Fibroblast of villous mesenchyme (primary cell): ENCODE measurements at regions not wholly inside any gene's neighbourhood (a gene's known extent, or its start where the extent isn't known, plus 50 kb on each side); places are given as distances from the start of the nearest gene placed in this dataset.
"Not testable (repeated sequence)": the region's sequence is repeated elsewhere in the genome, so short reads cannot be mapped to it uniquely, and the experiment has no call there.

Experiments used
- DNase-seq: peaks from one replicate; pipeline ENCODE4 v3.0.0-alpha.2; 2010; ENCODE audit warnings: low read depth
- H3K4me3 ChIP-seq: 2 replicates; pipeline ENCODE4 v1.5.1; 2011; ENCODE audit warnings: low read depth, mild to moderate bottlenecking, low read length
- TF ChIP-seq, protein P1 (sequence below): IDR thresholded peaks from 2 replicates; pipeline ENCODE4 v1.5.1; 2012; ENCODE audit warnings: low read depth, mild to moderate bottlenecking, low read length; ENCODE audit not compliant: insufficient read depth

DNA sequence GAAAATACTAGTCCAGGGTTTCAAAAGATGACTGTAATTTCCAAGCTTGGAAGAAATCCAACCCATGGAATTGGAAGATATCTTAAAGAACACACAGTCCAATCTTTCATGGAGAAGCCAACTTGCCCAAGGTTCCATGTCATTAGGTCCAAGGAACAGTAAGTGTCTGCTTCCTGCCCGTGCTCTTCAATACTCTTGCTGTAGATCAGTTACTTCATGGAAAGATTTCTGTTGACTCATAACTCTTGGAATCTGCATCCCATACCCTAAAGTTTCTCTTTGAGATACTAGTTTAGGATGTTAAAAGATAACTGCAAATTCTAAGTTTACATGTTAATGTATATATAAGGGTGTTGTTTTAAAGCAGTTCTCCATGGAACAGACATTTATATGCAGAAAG is 127.9 kb upstream of the SLC13A1 start:
- no peak overlapping the region for H3K4me3 ChIP-seq
- no peak for DNase-seq
- TF ChIP-seq, protein P1, sequence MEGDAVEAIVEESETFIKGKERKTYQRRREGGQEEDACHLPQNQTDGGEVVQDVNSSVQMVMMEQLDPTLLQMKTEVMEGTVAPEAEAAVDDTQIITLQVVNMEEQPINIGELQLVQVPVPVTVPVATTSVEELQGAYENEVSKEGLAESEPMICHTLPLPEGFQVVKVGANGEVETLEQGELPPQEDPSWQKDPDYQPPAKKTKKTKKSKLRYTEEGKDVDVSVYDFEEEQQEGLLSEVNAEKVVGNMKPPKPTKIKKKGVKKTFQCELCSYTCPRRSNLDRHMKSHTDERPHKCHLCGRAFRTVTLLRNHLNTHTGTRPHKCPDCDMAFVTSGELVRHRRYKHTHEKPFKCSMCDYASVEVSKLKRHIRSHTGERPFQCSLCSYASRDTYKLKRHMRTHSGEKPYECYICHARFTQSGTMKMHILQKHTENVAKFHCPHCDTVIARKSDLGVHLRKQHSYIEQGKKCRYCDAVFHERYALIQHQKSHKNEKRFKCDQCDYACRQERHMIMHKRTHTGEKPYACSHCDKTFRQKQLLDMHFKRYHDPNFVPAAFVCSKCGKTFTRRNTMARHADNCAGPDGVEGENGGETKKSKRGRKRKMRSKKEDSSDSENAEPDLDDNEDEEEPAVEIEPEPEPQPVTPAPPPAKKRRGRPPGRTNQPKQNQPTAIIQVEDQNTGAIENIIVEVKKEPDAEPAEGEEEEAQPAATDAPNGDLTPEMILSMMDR = no peak

DNA sequence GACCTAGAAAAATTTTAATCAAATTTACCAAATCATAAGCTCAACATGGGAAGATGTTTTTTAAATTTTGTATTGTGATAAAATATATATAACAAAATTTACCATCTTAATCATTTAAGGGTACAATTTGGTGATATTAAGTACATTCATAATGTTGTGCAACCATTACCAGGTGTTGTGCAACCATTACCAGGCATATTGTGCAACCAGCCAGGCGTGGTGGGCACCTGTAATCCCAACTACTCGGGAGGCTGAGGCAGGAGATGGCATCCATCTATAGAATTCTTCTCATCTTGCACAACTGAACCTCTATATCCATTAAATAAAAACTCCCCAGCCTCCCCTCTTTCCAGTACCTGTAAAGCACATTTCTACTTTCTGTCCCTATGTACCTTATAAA is 124.5 kb upstream of the SLC13A1 start:
- TF ChIP-seq, protein P1 = no peak
- H3K4me3 ChIP-seq = no peak overlapping the region
- no peak for DNase-seq

DNA sequence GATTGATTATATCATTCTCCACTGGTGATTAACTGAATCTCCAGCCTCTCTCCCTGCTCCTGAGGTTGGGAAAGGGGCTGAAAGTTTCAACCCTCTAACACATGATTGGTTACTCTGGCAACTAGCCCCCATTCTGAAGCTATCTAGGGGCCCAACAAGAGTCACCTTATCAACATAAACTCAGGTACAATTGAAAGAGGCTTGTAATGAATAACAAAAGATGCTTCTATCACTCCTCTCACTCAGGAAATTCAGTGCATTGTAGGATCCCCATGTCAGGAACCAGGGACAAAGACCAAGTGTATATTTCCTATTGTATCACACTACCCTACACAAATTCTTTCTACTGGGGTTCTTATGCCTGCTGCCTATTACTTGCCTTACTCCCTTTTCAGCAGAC is 123.9 kb upstream of the SLC13A1 start:
- DNase-seq = no peak
- TF ChIP-seq, protein P1 = no peak
- no peak overlapping the region for H3K4me3 ChIP-seq

DNA sequence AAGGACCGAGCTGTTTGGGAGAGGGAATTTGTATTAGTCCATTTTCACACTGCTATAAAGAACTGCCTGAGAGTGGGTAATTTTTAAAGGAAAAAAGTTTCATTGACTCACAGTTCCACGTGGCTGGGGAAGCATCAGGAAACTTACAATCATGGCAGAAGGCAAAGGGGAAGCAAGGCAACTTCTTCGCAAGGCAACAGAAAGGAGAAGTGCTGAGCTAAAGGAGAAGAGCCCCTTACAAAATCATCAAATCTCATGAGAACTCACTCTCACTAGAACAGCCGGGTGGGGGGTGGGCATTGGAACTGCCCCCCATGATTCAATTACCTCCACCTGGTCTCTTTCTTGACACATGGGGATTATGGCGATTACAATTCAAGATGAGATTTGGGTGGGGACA is 121.8 kb upstream of the SLC13A1 start:
- H3K4me3 ChIP-seq, DNase-seq: not testable (repeated sequence)

DNA sequence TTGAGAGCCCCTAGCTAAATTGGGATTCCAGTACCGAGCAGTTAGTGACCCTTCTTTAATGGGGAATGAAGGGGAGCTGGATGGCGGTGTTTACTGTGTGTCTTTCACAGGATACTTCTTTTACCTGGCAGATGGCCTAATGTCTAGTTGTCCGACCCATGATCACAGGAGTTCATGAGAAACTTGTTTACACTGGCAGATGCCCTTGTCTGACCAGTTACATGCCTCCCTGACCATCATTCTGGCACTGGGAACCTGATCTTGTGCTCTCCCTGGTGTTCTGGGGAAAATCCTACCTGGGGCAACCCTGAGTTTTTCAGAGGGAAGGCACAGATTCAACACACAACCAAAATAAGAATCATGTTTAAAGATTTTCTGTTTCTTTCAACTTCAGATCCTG is 120.1 kb upstream of the SLC13A1 start:
- DNase-seq = no peak
- H3K4me3 ChIP-seq = no peak overlapping the region
- TF ChIP-seq, protein P1 = no peak

DNA sequence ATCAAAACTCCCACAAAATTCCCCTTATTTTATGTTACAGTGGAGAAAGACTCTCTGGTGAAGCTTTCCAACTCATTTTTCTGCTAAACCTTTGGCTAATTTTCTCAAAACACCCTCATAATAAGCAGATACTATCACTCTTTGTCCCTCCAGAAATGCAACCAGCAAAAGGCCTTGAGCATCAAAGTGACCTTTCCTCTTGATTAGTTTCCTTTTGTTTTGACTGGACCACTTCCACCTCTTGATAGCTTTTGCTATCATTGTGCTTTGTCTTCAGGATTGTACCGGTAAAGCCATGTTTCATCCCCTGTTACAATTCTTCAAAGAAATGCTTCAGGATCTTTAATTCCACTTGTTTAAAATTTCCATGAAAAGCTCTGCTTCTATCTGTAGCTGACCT is 115.1 kb upstream of the SLC13A1 start:
- DNase-seq = no peak
- no peak overlapping the region for H3K4me3 ChIP-seq
- TF ChIP-seq, protein P1 = no peak

DNA sequence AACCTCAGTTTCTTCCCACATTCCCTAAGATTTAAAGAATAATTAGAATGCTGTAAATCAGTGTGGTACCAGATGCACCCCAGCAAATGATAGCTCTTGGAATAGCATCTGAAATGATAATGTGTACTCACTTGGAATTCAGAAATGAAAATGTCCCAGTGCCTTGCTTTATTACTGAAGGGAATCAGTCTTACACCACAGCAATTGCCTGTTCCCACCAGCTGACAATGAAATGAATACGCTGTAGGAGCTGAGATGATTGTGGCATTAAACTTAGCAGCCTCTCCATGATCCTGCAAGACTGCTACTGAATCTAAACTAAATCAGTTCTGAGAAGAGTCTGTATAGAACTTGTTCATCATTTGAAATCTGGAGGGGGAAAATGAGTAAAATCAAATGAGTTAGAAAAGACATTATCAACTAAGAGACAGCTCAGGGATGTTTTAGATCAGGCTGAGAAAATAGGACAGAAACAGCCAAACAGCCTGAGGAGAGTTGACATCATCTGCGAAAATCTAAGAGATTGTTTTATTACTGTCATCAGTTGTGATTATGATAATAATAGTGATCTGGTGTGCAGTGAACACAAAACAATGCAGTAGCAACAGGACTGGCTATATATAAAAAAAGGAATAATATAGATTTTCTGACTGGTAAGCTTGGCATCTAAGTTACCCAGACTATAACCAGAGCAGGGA is 108.6 kb upstream of the SLC13A1 start:
- no peak overlapping the region for H3K4me3 ChIP-seq
- no peak for DNase-seq
- TF ChIP-seq, protein P1 = no peak
